AG04449 (cell line): ENCODE measurements at regions not wholly inside any gene's neighbourhood (a gene's known extent, or its start where the extent isn't known, plus 50 kb on each side); places are given as distances from the start of the nearest gene placed in this dataset.
"Not testable (repeated sequence)": the region's sequence is repeated elsewhere in the genome, so short reads cannot be mapped to it uniquely, and the experiment has no call there.

Experiments used
- CTCF ChIA-PET: fragments of 350-600 bp; formaldehyde crosslinking; extraction: SDS; loops from one replicate; lab custom pipeline; 2021; ENCODE audit warnings: antibody characterized with exemption; lab: Yijun Ruan, JAX
- POLR2A ChIA-PET: fragments of 400-600, 350-600 bp; formaldehyde crosslinking; extraction: SDS; loops from one replicate; lab custom pipeline; 2020; ENCODE audit warnings: antibody characterized with exemption, inconsistent platforms; lab: Yijun Ruan, JAX
- DNase-seq: peaks from one replicate; pipeline ENCODE4 v3.0.0-alpha.2; 2010; ENCODE audit warnings: low read depth, low spot score
- H3K4me3 ChIP-seq: 2 replicates; pipeline ENCODE4 v1.5.1; 2011; ENCODE audit warnings: low read depth, mild to moderate bottlenecking, control low read depth, low read length
- CTCF ChIP-seq: IDR thresholded peaks from one replicate; pipeline ENCODE4 v1.5.1; 2011; ENCODE audit warnings: mild to moderate bottlenecking, moderate library complexity, low read length, control low read depth, inconsistent platforms; ENCODE audit not compliant: insufficient read depth; ENCODE audit errors: missing control alignments

DNA sequence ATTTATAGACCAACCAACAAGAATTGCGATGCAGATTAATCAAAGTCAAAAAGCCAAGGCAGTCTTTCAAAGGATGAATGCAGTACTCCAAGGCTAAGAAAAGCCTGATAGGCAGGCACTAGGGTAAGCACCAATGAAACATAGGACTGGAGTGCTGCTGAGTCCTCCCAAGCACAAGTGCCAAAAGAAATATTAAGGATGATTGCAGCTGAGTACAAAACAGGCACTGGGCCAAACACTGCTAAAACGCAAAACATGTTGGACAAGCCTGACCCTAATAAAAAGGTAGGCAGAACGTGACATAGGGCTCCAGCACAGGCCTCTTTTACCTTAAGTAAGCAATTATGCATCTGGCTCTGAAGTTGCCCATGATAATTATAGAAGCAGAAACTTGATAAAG lies 160.1 kb upstream of the LRP1B start:
- CTCF ChIA-PET: no interaction called here
- POLR2A ChIA-PET: no interaction called here
- H3K4me3 ChIP-seq: no peak overlapping the region
- TF ChIP-seq CTCF: no peak
- DNase-seq: no peak

- no peak overlapping the region for H3K4me3 ChIP-seq
- no peak for DNase-seq
- ChIA-PET POLR2A (no interaction called here), CTCF (no interaction called here)
- TF ChIP-seq CTCF: no peak
These were observed 155.8 kb upstream of the LRP1B start for GRCh38 chr2:142286618-142287017.

- CTCF ChIA-PET: no interaction called here
- TF ChIP-seq CTCF: no peak
These were observed 154.7 kb upstream of the LRP1B start for GRCh38 chr2:142285480-142285879.

GRCh38 chr2:142284336-142284735 lies 153.5 kb upstream of the LRP1B start:
- POLR2A ChIA-PET, CTCF ChIA-PET, H3K4me3 ChIP-seq, DNase-seq: not testable (repeated sequence)

More at GRCh38 chr2:142285480-142285879, 154.7 kb upstream of the LRP1B start:
- no peak overlapping the region for H3K4me3 ChIP-seq
- POLR2A ChIA-PET: no interaction called here
- no peak for DNase-seq

DNA sequence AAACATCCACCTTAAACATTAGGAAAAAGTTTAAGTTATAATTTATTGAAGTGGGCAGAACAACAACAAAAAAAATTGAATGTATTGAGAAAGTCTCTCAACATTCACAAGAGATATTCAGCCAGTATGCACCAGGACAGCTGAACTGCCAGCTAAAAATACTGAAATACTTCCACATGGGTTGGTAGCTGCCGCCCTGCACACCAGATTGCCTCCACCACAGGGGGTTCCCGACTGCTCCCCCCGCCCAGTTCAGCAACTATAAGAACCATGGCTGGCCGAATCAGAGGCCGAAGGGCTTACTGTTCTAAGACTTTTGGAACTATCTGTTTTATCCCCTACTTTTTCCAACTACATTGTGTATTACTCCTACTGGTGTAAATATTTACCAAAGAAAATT lies 150.0 kb upstream of the LRP1B start:
- H3K4me3 ChIP-seq: no peak overlapping the region
- TF ChIP-seq CTCF: no peak
- no peak for DNase-seq
- CTCF ChIA-PET: no interaction called here
- POLR2A ChIA-PET: no interaction called here

GRCh38 chr2:142270990-142271389 lies 140.2 kb upstream of the LRP1B start:
- TF ChIP-seq CTCF: no peak
- ChIA-PET POLR2A (no interaction called here), CTCF (no interaction called here)
- H3K4me3 ChIP-seq: no peak overlapping the region
- no peak for DNase-seq

DNA sequence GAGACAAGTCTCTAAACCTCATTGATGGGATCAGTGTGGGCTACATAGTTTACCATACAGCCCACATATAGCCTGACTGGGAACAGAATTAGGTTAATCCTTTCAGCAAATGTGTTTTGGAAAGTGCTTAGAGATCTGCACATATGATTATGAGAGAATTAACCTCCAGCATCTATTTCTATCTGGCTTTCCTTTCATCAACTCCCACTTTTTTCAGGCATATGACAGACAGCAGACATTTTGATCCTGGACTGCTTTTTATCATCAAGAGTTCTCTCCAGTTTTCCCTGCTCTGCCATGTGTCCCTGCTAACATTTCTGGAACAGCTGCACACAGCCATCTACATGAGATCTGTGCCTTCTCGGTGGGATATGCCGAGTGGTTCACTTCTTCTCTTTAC lies 139.5 kb upstream of the LRP1B start:
- ChIA-PET CTCF (no interaction called here), POLR2A (no interaction called here)
- no peak for DNase-seq
- no peak for TF ChIP-seq CTCF
- no peak overlapping the region for H3K4me3 ChIP-seq
